ENCODE measurements at regions not wholly inside any gene's neighbourhood (a gene's known extent, or its start where the extent isn't known, plus 50 kb on each side); places are given as distances from the start of the nearest gene placed in this dataset.

DNA sequence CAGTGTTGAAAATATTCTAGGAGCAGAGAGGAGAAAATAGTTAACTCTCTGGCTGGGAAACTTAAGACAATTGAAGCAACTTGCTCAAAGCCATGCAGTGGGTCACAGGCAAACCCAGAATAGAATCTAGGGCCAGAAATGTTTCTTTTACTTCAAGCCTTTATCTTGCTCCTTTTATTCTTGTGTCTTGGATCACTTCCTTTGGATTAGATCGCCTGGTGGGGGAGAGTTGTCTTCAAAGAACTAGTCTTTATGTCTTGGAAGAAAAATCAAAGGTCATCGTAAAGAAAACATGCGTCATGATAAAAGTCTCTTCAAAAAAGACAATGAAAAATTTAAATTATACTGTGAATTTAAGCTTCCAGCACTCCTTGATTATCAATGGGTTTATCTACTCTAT lies 493.6 kb upstream of the USP24 start:
- no peak for DNase-seq (ENCODE audit: low read depth in 2 of 3, low spot score in 2 of 3)

DNA sequence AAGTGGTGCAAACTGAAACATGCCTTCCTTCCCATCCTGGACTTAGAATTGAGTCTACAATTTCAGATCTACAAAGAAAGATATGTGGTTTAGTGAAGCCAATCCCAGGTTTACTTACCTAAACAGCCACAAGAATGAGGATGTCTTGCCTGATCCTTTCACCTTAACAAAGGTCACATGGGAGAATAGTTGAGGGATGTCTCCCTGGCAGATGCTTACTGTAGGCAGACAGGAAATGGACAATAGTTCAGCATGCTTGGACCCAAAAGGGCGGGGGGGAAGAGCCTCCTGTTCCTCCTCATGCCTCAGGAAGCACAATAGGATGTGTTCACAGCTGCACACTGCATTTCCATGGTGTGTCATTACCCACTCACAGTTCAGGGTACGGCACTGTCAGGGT lies 492.7 kb upstream of the USP24 start:
- DNase-seq (ENCODE audit: low read depth in 2 of 3, low spot score in 2 of 3): no peak

DNA sequence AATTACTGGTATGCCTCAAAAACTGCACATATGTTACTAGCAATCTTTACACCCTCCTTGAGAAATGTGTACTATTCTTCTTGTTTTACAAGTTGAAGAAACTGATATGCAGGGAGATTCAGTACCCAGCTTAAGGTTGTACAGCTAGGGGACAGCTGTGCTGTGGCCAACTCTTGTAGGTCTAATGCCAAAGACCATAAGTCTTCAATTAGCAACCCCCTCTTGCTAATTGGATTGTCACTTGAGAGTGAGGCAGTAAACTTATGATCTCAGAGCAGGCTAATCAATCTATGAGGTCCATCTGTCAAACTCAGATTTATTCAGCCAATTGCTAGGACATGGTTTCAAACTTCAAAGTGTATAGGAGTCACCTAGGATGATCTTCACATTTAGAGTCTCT lies 492.0 kb upstream of the USP24 start:
- no peak for DNase-seq (ENCODE audit: low read depth in 2 of 3, low spot score in 2 of 3)

DNA sequence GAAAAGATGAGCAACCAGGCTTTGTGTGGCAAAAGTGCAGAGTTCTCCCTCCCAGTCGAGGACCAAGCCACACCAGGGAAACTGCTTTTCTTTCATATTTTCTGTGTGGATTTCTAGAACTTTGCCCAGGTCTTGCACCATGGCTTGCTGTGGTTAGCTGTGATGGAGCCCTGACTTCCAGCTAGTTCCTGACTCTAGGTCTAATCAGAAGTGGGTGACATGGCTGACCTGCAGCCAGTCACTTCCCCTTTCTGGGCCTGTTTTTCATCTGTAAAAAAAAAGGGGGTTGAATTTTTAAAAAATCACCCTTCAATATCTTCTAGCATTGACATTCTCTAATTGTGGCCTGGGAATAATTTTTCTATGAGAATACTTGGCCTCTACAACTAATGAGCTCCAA lies 491.2 kb upstream of the USP24 start:
- DNase-seq (ENCODE audit: low read depth in 2 of 3, low spot score in 2 of 3): peak in 2 of 3 donors; percentile 6 to 55

DNA sequence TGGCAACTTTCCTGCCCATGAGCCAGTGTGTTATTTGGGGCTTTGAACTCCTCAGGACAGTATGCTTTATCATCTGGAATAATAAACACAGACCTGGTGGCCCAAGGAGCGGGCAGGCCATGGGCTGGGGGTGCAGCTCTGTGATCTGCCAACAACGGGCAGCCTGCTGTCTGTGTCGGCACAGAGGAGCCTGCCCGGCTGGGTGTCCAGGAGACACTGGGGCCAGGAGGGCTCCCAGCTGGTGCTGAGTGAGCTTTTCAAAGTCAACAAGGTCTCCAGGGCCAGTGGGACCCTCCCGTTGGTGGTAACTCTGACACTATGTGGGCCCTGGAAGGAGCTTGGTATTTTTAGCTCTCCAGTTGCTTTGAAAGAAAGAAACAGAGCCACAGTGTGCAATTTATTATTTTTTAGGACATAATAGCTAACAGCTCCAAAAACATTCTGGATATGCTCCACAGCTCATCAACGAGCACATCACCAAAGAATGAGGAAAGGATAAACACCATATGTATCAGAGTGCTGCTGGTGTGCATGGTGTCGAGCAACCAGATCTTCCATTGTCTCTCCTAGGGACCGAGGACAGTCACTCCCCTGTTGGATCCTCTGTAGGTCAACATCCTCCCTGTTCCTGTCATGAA lies 488.7 kb upstream of the USP24 start:
- no peak for DNase-seq (ENCODE audit: low read depth in 2 of 3, low spot score in 2 of 3)

DNA sequence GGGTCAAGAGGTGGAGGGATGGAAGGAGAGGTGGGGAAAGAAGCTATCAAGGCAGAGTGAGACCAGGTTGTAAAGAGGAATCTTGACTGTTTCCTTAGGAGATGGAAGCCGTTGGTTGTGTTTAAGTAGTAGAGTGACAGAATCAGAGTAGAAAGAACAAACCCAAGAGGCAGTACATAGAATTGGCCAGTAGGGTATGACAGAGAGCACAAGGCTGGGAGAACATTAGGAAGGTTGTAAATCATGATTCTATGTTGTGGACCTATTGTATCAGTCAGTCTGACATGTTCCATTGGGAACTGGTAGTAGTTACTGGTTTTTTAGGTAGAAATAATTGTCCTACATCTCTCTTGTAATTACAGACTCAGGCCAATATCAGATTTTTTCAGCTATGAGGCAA lies 486.9 kb upstream of the USP24 start:
- peak in 2 of 3 donors; percentile 2 to 41 for DNase-seq (ENCODE audit: low read depth in 2 of 3, low spot score in 2 of 3)

DNA sequence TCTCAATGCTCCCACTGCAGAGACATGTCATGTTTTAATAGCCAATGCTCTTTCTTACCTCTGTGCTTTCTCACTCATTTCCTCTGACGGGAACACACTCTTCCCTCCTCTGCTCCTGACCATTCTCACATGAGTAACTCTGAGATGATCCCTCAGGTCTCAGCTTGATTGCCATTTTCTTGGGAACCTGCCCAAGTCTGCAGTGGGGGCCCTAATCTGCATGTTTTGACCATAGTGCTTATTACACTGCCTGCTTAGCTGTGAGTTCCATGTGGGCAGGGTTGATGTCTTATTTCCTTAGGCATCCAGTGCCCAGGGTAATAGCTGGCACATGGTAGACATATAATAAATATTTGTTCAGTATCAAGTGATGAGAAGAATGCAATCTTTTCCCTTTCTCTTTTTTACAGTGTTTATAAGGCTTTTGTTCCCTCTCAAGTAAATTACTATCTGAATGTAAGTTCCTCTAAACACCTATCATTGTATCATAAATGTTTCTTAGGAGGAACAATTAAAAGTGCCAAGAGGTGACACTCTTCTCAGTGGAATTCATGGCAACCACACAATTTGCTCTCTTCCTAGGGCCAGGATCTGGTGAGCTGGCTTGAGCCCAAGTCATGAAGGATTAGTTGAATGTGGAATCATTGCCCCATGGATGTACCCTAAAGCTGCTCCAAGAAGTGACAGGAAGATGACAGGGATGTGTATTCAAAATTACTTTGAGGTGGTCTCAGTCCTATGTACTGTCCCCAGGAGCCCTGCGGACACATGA lies 485.4 kb upstream of the USP24 start:
- DNase-seq (ENCODE audit: low read depth in 2 of 3, low spot score in 2 of 3): no peak

DNA sequence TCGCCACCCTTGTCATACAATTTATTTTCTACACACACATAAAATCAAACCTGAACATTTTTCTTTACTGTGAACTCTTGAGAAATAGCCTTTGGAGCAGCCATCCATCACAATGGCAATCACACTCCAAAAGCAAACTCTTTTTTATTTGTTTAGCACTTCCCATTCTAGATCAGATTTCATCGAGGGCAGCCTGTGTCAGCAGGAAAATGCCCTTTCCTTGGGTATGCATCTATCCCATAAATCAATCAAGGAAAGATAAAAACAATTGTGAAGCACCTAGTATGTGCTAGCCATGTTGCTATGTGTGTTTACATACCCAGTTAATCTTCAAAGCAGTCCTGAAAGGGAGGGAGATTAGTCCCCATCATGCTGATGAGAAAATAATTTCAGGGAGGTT lies 484.1 kb upstream of the USP24 start:
- DNase-seq (ENCODE audit: low read depth in 2 of 3, low spot score in 2 of 3): no peak

DNA sequence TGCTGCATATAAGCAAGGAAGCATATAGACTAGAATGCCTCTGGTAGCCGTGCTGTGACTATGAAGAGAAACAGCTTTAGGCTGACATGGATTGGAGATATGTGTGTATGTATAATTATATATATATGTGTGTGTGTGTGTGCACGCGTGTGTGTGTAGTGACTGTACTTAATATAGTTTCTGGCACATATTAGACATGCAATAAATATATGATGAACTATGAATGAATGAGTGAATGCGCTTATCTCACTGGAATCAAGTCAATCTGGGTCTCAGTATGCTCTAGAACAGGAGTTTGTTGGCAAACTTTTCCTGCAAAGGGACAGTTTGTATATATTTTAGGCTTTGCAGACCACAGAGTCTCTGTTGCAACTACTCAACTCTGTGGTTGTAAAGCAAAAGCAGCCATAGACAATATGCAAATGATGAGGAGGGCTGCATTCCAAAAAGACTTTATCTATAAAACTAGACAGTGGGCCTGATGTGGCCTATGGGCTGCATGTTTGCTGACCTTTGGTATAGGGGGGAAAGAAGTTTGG lies 482.9 kb upstream of the USP24 start:
- DNase-seq (ENCODE audit: low read depth in 2 of 3, low spot score in 2 of 3): no peak

DNA sequence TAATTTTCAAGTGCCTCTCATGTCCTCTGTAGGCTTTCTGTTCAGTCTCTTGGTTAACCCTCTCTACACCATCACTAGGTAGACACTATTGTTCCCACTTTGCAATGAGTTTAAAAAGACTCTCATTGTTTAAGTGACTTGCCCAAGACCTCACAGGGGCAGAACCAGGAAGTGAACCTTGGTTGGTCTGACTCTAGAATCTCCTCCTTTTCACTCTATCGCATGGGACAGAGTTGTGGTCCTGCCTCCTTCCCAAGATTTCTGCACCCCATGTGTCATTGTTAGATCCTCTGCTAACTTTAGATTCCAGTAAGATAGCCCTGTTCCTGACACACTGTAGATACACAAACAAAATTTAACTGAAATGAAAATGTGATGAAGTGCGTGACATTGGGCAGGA lies 481.7 kb upstream of the USP24 start:
- DNase-seq (ENCODE audit: low read depth in 2 of 3, low spot score in 2 of 3): no peak

DNA sequence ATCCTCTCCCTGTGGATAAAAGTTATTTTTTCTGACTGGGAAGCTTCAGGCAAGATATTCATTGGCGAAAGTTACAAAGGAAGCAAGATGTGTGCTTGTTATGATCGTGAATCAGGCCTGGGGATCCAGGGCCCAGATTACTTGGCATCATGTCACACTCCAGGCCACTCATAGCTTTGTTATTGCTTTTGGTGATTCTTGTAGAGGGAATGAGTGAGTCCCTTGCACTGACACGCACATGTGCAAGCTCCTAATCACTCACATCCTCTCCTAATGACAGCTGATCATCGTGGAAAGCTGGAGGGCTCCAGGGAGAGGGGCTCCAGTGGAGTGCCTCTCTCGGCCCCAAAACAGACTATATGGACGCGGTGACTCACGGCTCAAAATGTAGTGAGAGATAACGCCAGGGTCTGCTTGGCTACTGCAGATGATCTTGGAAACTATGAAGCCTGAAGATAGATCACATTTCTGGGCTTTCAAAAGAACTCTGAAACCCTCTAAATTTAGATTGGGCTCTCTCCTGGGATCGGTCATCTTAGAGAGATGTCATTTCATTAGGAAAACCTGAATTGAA lies 481.1 kb upstream of the USP24 start:
- no peak for DNase-seq (ENCODE audit: low read depth in 2 of 3, low spot score in 2 of 3)

DNA sequence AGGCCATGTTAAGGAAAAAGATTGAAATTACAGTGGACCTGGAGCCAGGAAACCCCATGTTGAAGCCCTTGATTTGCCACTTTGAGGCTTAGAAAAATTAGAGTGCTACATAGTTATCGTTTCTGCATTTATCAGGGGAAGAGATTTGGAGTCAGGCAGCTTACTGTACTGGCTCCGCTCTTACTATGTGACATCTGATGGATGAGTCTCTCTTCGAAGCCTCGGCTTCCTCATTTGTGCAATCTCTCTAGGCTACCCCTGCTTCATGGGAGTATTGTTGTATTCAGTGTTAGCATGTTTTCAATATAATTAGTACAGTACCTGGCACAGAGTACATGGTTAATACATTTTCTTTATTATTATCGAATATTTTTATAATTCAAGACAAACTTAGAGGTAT lies 480.4 kb upstream of the USP24 start:
- DNase-seq (ENCODE audit: low read depth in 2 of 3, low spot score in 2 of 3): no peak

DNA sequence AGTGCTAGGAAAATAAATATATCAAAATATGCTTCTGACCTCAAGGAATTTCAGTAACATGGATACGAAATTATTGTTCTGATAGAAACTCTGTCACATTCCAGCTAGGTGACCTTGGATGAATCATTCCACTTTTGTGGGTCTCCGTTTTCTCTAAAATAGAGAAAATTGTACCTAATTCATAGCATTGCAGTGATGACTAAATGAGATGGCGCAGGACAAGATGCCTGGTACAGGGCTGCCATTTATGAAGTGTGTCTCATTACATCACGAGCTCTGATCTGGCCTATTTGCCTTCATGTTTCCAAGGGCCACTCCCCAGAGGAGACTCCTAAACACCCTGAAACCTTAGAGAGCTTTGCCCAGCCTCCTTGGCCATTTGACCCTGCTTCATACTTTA lies 480.0 kb upstream of the USP24 start:
- DNase-seq (ENCODE audit: low read depth in 2 of 3, low spot score in 2 of 3): no peak

DNA sequence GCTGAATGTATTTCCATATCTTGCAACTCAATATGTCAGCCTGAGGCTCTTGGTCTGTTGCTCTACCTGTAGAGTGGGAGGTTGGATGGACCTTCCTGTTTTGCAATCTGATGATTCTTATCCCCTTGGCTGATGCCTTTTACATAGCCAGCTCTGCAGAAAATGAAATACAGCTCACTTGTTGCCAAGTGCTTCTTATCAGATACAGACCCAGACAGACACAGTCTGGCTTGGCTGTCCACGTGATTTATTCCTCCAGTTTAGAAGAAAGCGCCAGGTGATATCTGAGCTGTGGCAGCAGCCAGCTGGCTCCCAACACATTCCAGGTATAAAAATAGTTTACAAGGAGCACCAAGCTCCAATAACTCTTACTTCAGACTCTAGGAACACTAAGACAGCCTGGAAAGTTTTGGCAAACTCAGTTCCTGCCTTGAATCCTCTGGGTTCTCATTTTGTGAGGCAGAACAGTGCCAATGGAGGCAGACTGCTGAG lies 479.2 kb upstream of the USP24 start:
- DNase-seq (ENCODE audit: low read depth in 2 of 3, low spot score in 2 of 3): no peak

DNA sequence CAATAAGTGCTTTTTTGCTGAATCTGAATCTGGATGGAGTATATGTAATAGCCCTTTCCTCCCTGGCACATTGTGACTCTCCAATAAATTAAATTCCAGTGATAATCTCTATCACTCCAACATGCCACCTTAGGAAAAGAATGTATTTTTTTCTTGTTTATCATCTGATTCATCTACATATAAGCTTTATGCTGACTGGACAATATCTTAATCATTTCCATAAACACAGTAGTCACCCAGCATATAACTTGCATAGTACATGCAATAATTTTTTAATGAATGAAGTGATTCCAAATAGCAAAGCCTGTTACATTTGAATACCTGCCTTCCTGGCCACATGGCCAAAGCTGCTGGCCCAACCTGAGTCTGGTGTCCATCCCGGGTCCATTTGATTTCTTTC lies 477.6 kb upstream of the USP24 start:
- no peak for DNase-seq (ENCODE audit: low read depth in 2 of 3, low spot score in 2 of 3)

DNA sequence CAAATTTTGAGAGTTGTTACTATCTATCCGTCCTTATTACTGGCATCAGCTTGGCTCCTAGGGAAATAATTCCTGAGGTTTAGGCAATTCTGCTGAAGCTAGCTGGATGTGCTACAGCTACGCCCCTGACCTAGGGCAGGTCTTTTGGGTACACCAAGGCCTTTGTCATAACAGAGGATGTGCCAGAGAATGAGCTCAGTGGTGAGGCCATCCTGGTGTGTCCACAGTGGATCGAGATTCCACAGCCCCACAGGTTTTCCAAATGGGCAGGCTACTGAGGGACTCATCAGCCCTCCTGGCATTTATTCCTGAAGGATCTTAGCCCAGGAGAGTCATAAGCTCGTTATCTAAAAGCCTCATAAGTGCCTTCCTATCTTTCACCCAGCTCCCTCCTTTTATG lies 475.2 kb upstream of the USP24 start:
- no peak for DNase-seq (ENCODE audit: low read depth in 2 of 3, low spot score in 2 of 3)

DNA sequence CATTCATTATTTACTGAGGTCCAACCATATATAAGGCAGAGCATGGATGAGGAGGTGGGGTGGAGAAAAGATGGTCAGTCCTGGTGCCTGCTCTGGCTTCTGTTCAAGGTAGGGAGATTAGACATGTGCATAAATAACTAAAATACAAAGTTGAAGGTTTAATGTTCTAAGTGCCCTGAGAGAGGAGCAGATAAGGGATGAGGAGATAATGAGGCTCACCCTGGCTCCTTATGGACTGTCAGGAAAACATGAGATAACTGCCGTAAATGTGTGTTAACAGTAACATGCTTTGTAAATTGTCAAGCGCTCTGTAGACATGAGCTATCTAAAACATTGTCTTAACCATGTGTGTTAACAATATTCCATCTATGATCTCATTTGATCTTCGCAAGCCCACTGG lies 474.6 kb upstream of the USP24 start:
- no peak for DNase-seq (ENCODE audit: low read depth in 2 of 3, low spot score in 2 of 3)

DNA sequence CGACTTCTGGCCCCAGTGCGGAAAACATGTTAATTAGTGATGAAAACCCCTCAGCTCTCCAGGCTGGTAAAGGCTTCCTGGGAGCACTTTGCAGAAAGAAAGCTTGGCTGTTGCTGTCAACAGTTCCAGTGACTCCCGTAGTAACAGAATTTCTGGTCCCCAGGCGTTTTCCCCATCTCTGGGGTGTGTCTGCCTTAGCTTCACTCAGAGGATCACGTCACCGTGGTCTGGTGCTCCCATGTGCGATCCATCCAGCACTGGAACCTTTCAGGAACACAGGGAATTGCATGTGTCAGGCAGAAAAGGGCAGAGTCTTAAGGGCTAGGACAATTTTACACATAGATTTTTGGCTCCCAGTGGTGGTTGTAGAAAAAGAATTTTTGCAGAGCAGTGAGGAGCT lies 470.4 kb upstream of the USP24 start:
- no peak for DNase-seq (ENCODE audit: low read depth in 2 of 3, low spot score in 2 of 3)

DNA sequence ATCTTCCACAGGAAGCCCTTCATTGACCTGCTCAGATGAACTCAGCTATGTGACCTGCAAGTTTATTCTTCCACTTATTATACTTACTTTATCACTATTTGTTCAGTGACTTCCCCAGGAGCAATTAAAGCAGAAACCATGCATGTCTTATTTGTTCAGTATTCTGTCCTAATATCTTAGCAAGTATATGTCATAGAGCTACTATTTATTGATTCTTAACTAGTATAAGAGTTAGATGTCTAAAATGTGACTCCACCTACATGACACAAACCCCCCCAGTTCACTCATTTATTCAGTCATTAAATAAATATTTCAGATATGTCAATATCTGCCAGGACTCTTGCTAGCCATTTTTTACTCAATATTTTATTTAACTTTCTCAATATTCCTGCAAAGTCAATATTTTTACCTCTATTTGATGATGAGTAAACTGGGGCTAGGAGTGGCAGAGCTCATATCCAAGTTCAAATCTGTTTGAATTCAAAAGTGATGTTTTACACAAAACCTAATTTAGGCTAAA lies 469.0 kb upstream of the USP24 start:
- DNase-seq (ENCODE audit: low read depth in 2 of 3, low spot score in 2 of 3): no peak

DNA sequence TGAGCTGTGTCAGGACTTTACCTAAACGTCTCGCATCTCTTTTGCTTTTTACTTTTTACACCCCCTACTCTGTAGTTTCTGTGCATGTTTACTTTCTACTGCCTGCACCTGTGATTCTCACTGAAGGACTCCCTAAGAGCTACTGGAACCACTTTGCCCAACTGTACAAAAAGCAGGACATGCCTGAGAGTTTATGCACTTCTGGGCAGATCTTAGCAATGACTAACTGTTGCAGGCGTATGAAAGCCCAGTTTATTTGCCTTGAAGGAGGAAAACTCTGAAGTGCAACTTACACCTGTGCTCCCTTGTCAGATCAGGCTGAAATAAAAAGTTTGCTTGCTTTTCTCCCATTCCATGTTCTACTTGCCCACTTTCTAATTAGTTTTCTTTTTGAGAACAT lies 467.0 kb upstream of the USP24 start:
- no peak for DNase-seq (ENCODE audit: low read depth in 2 of 3, low spot score in 2 of 3)

DNA sequence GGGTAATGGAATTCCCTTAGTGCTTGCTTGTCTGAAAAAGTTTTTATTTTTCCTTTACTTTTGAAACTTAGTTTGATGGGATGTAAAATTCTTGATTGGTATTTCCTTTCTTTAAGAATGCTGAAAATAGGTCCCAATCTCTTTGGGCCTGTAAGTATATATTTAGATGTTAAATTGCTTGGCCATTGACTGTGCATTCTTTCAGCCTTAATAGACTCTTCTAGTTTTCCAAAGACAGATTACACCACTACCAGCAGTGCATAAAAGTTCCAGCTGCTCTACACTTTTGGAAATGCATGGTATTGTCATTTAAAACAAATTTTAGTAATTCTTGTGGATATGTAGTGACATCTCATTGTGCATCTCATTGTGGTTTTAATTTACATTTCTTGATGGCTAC lies 464.8 kb upstream of the USP24 start:
- DNase-seq (ENCODE audit: low read depth in 2 of 3, low spot score in 2 of 3): no peak

DNA sequence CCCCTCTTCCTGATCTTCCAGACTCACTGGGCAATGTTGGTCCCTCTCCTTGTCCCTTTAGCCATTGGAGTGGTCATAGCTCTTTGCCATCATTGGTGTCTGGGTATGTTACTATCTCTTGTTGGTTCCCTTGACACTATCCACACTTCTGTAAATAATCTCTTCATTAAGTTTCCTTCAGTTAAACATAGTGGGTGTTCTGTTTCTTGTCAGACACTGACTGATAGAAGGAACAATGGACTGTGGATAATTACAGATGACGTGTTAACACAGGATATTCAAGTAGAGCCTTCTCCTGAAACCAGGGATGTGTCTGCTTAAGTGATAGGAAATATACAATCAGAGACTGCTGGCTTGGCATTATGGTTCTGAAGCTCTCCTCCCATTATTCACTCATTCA lies 458.3 kb upstream of the USP24 start:
- DNase-seq (ENCODE audit: low read depth in 2 of 3, low spot score in 2 of 3): no peak
